ENCODE measurements at regions not wholly inside any gene's neighbourhood (a gene's known extent, or its start where the extent isn't known, plus 50 kb on each side); places are given as distances from the start of the nearest gene placed in this dataset.

- 39 to 41% methylated on average over 4 of the region's 4 CpGs for WGBS, 2 donors
- H3K27ac ChIP-seq: no peak overlapping the region
- TF ChIP-seq CTCF (IDR thresholded peaks at IDR 0.05): no peak
- no peak for TF ChIP-seq POLR2A (IDR thresholded peaks at IDR 0.05)
- H3K27me3 ChIP-seq: no peaks in the 10 kb centered on the region
- intact Hi-C loops (cut with DNase I): no loop called here
- no peaks in the 10 kb centered on the region for H3K36me3 ChIP-seq
- no peak overlapping the region for H3K4me3 ChIP-seq (replicated peaks in 1 of 3)
- H3K9me3 ChIP-seq: no peaks in the 10 kb centered on the region
- H3K4me1 ChIP-seq: no peaks in the 10 kb centered on the region
- DNase-seq: no peak
These were observed 1352.2 kb downstream of the CDH8 start for GRCh38 chr16:60684002-60684401.

- Histone ChIP-seq H3K27ac (no peak overlapping the region), H3K4me1 (no peaks in the 10 kb centered on the region), H3K36me3 (no peaks in the 10 kb centered on the region), H3K4me3 (replicated peaks in 1 of 3) (no peak overlapping the region), H3K27me3 (no peaks in the 10 kb centered on the region), H3K9me3 (no peaks in the 10 kb centered on the region)
- WGBS, 2 donors: 24 to 46% methylated on average over 1 of the region's 1 CpG
- intact Hi-C loops (cut with DNase I): no loop called here
- TF ChIP-seq POLR2A (IDR thresholded peaks at IDR 0.05) (no peak), CTCF (IDR thresholded peaks at IDR 0.05) (no peak)
- DNase-seq: no peak
These were observed 1354.0 kb downstream of the CDH8 start for GRCh38 chr16:60682219-60682618.

- intact Hi-C loops (cut with DNase I): no loop called here
- no peak overlapping the region for H3K27ac ChIP-seq
- WGBS, 2 donors: 71 to 79% methylated on average over 1 of the region's 1 CpG
- no peaks in the 10 kb centered on the region for H3K36me3 ChIP-seq
- TF ChIP-seq POLR2A (IDR thresholded peaks at IDR 0.05): no peak
- no peak for TF ChIP-seq CTCF (IDR thresholded peaks at IDR 0.05)
- no peak for DNase-seq
- no peaks in the 10 kb centered on the region for H3K9me3 ChIP-seq
- no peak overlapping the region for H3K4me3 ChIP-seq (replicated peaks in 1 of 3)
- no peaks in the 10 kb centered on the region for H3K4me1 ChIP-seq
- H3K27me3 ChIP-seq: no peaks in the 10 kb centered on the region
These were observed 1355.2 kb downstream of the CDH8 start for GRCh38 chr16:60681043-60681442.

GRCh38 chr16:60675022-60675421 lies 1361.2 kb downstream of the CDH8 start:
- no peak overlapping the region for H3K27ac ChIP-seq
- no peaks in the 10 kb centered on the region for H3K4me1 ChIP-seq
- no peaks in the 10 kb centered on the region for H3K36me3 ChIP-seq
- H3K9me3 ChIP-seq: no peaks in the 10 kb centered on the region
- DNase-seq: no peak
- no peaks in the 10 kb centered on the region for H3K27me3 ChIP-seq
- TF ChIP-seq CTCF (IDR thresholded peaks at IDR 0.05) (no peak), POLR2A (IDR thresholded peaks at IDR 0.05) (no peak)
- intact Hi-C loops (cut with DNase I): no loop called here
- no peak overlapping the region for H3K4me3 ChIP-seq (replicated peaks in 1 of 3)

- H3K4me1 ChIP-seq: no peaks in the 10 kb centered on the region
- WGBS, 2 donors: 7 to 24% methylated on average over 1 of the region's 1 CpG
- DNase-seq: no peak
- intact Hi-C loops (cut with DNase I): no loop called here
- TF ChIP-seq CTCF (IDR thresholded peaks at IDR 0.05) (no peak), POLR2A (IDR thresholded peaks at IDR 0.05) (no peak)
- H3K9me3 ChIP-seq: no peaks in the 10 kb centered on the region
- H3K4me3 ChIP-seq (replicated peaks in 1 of 3): no peak overlapping the region
- no peaks in the 10 kb centered on the region for H3K27me3 ChIP-seq
- H3K27ac ChIP-seq: no peak overlapping the region
- H3K36me3 ChIP-seq: no peaks in the 10 kb centered on the region
These were observed 1362.0 kb downstream of the CDH8 start for GRCh38 chr16:60674241-60674640.
